ENCODE measurements at regions not wholly inside any gene's neighbourhood (a gene's known extent, or its start where the extent isn't known, plus 50 kb on each side); places are given as distances from the start of the nearest gene placed in this dataset.

- no peak for DNase-seq (ENCODE audit: low read depth)
- H3K4me3 ChIP-seq (ENCODE audit: control insufficient read depth, low read depth, low read length) = no peak overlapping the region
- no peak for TF ChIP-seq CTCF (IDR thresholded peaks at IDR 0.05; ENCODE audit: control insufficient read depth, insufficient read depth, low read depth, low read length, missing control alignments)
Observed at GRCh38 chr7:67392596-67393438, 396.2 kb downstream of the TYW1 start.

DNA sequence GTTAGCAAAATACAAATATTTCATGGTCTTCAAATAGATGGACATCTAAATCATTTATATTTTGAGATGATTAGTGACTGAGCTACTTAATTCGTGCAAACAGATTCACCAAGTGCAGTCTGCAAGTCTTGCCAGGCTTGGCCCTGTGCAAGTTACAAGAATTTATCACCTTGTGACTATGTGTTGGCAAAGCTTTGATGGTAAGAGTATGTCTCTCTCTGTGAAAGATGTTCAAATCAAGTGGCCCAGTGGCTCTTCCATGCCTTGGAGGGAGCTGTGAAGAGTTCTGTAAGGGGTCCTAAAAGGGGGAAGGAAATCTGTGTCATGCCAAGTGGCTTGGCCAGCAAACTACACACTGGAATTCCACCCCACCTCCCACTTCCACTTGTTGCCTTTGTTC, 397.3 kb downstream of the TYW1 start:
- H3K4me3 ChIP-seq (ENCODE audit: control insufficient read depth, low read depth, low read length) = no peak overlapping the region
- DNase-seq (ENCODE audit: low read depth) = no peak
- TF ChIP-seq CTCF (IDR thresholded peaks at IDR 0.05; ENCODE audit: control insufficient read depth, insufficient read depth, low read depth, low read length, missing control alignments) = no peak

DNA sequence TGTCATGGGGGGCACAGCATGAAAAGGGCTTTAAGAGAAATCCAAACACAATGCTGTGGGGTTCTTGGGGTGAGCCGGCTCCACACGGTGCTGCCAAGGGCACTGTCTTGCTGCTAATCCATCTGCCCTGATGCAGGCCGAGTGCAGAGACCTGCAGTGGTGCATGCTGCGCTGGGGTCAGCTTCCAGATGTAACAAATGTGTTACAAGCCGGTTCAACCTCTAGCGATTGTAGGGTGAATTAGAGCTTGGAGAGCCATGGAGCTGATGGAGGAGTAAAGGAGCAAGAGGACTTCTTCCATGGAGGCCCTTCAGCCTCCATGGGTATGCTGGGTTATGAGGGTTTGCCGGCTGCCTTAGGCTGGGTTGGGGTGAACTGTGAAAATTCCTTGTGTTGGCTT, 402.3 kb downstream of the TYW1 start:
- no peak for TF ChIP-seq CTCF (IDR thresholded peaks at IDR 0.05; ENCODE audit: control insufficient read depth, insufficient read depth, low read depth, low read length, missing control alignments)
- H3K4me3 ChIP-seq (ENCODE audit: control insufficient read depth, low read depth, low read length) = no peak overlapping the region
- no peak for DNase-seq (ENCODE audit: low read depth)

DNA sequence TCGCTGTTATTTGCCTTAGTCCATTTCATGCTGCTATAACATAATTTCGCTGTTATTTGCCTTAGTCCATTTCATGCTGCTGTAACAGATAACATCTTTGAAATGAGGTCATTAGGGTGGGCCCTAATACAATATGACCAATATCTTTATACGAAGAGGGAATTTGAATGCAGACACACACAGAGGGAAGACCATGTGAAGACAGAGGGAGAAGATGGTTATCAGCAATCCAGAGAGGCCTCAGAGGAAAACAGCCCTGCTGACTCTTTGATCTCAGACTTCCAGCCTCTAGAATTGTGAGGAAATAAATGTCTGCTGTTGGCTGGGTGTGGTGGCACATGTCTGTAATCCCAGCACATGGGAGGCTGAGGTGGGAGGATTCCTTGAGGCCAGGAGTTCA, 404.9 kb downstream of the TYW1 start:
- no peak for DNase-seq (ENCODE audit: low read depth)
- no peak overlapping the region for H3K4me3 ChIP-seq (ENCODE audit: control insufficient read depth, low read depth, low read length)
- TF ChIP-seq CTCF (IDR thresholded peaks at IDR 0.05; ENCODE audit: control insufficient read depth, insufficient read depth, low read depth, low read length, missing control alignments) = no peak

GRCh38 chr7:67402280-67402679, 405.6 kb downstream of the TYW1 start:
- no peak for TF ChIP-seq CTCF (IDR thresholded peaks at IDR 0.05; ENCODE audit: control insufficient read depth, insufficient read depth, low read depth, low read length, missing control alignments)
- no peak overlapping the region for H3K4me3 ChIP-seq (ENCODE audit: control insufficient read depth, low read depth, low read length)
- DNase-seq (ENCODE audit: low read depth) = no peak

DNA sequence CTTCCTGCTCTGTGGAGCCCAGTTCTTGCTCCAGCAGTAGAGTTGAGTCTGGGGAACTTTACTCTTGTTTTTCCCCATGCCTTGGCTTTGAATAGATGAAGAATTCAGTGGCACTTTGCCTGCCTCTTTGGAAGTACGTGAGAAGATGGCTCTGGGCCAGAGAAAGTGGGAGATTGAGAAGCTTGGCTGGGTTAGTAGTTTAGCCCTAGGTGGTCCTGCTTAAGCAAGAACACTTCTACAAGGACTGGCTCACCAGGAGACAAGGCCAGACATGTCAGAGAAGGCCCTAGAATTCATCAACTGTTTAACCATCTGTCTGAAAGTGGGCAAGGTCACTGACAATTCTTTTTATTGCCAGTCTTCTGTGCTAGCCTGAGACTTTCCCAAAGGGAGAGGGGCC, 410.3 kb downstream of the TYW1 start:
- no peak overlapping the region for H3K4me3 ChIP-seq (ENCODE audit: control insufficient read depth, low read depth, low read length)
- no peak for DNase-seq (ENCODE audit: low read depth)
- no peak for TF ChIP-seq CTCF (IDR thresholded peaks at IDR 0.05; ENCODE audit: control insufficient read depth, insufficient read depth, low read depth, low read length, missing control alignments)
